Chondrocyte (in vitro differentiated cells): ENCODE measurements at regions not wholly inside any gene's neighbourhood (a gene's known extent, or its start where the extent isn't known, plus 50 kb on each side); places are given as distances from the start of the nearest gene placed in this dataset.
"Not testable (repeated sequence)": the region's sequence is repeated elsewhere in the genome, so short reads cannot be mapped to it uniquely, and the experiment has no call there.

Experiments
- DNase-seq: peaks from one replicate; pipeline ENCODE4 v3.0.0; 2021; ENCODE audit warnings: mixed read lengths, low spot score
- H3K27ac Mint-ChIP-seq: one replicate; pipeline ENCODE4 v1.8.0; 2021; ENCODE audit warnings: mild to moderate bottlenecking, moderate library complexity, mixed read lengths; ENCODE audit not compliant: unreplicated experiment
- H3K27me3 Mint-ChIP-seq: 2 replicates; pipeline ENCODE4 v1.8.0; 2021; ENCODE audit warnings: low read depth, mixed read lengths
- H3K36me3 Mint-ChIP-seq: 2 replicates; pipeline ENCODE4 v1.8.0; 2021; ENCODE audit warnings: low read depth, mixed read lengths
- H3K4me1 Mint-ChIP-seq: 2 replicates; pipeline ENCODE4 v1.8.0; 2021; ENCODE audit warnings: low read depth, mild to moderate bottlenecking, mixed read lengths
- H3K4me3 Mint-ChIP-seq: one replicate; pipeline ENCODE4 v1.8.0; 2021; ENCODE audit warnings: mild to moderate bottlenecking, moderate library complexity, mixed read lengths; ENCODE audit not compliant: unreplicated experiment
- H3K9me3 Mint-ChIP-seq: 2 replicates; pipeline ENCODE4 v1.8.0; 2021; ENCODE audit warnings: low read depth, mixed read lengths
- CTCF ChIP-seq: fragments of 200-600 bp; sonication (generic); IDR thresholded peaks from 2 replicates; pipeline ENCODE4 v1.5.0; 2021; ENCODE audit warnings: antibody characterized with exemption, mild to moderate bottlenecking, moderate library complexity

DNA sequence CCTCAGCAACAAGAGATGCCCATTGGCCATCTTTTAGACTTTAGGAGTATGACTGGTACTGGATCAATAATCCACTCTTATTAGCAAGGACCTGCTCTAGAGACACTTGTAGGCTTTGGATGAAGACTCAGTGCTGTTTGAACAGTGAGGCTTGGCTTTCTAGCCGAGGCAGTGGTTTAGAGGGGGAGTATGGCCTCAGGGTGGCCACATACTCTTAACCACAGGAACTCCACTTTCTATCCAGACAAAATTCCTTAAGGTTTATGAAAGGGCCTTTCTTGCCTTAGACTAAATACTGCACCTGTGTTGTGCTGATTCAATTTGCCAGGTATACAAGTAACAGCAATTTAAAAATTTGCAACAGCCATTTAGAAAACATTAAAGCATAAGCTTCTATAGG, 1046.3 kb downstream of the DIPK2A start:
- Mint-ChIP-seq H3K36me3 (no peaks in the 10 kb centered on the region), H3K4me3 (no peak overlapping the region), H3K4me1 (peaks cover 26% of the 10 kb centered on the region), H3K9me3 (no peaks in the 10 kb centered on the region), H3K27me3 (peaks cover 3% of the 10 kb centered on the region), H3K27ac (no peak overlapping the region)
- no peak for DNase-seq
- no peak for TF ChIP-seq CTCF

DNA sequence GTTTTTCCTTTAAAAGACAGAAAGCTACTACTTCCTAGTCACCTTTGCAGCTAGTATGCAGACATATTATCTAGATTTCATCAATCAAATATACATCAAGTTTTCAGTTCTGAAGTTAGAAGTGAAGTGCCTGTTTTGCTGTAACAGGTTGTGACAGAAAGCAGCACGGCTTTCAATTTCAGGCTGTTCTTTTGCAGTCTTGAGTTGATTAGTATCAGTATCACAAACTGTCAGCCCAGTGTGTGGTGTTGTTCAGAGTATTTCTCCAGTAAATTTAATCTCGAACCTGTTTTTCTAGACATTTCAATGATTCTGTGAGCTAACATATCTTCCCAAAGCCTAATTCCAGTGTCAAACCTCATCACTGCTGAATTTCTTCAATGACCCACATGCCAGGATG, 1050.8 kb downstream of the DIPK2A start:
- peaks cover 11% of the 10 kb centered on the region for H3K9me3 Mint-ChIP-seq
- no peak for DNase-seq
- no peak overlapping the region for H3K4me3 Mint-ChIP-seq
- peaks cover 3% of the 10 kb centered on the region for H3K27me3 Mint-ChIP-seq
- no peaks in the 10 kb centered on the region for H3K36me3 Mint-ChIP-seq
- no peak for TF ChIP-seq CTCF
- no peak overlapping the region for H3K27ac Mint-ChIP-seq
- H3K4me1 Mint-ChIP-seq = peaks cover 7% of the 10 kb centered on the region

DNA sequence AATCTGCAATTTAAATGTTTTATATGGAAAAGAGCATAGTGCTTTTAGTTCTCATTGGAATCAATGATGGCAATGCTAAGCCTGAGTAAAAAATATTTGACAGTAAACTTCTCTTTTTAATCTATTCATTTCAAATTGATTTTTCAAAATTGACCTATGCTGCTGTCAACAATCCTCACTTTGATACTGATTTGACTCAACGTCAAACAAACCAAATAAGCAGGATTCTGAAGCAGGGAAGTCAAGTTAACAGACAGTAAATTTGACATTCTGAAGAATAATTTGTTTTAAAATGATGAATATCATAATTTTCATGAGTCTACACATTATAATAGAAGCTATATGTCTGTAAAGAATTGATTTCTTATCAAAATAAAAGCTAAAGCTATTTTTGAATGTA, 1053.1 kb downstream of the DIPK2A start:
- H3K4me1 Mint-ChIP-seq = no peaks in the 10 kb centered on the region
- no peak overlapping the region for H3K27ac Mint-ChIP-seq
- TF ChIP-seq CTCF = no peak
- H3K27me3 Mint-ChIP-seq = peaks cover 3% of the 10 kb centered on the region
- H3K9me3 Mint-ChIP-seq = peaks cover 18% of the 10 kb centered on the region
- no peak for DNase-seq
- no peaks in the 10 kb centered on the region for H3K36me3 Mint-ChIP-seq
- H3K4me3 Mint-ChIP-seq = no peak overlapping the region

DNA sequence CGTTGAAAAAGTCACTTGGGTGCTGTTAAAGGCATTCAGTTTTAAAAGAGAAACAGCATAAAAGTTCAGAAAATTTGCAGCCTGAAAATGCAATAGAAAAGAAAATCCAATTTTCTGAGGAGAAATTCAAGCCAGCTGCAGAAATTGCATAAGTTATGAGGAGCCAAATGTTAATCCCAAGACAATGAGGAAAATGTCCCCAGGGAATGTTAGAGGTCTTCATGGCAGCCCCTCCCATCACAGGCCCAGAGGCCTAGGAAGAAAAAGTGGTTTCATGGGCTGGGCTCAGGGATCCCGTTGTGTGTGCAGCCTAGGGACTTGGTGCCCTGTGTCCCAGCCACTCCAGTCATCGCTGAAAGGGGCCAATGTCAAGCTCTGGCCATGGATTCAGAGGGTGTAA, 1055.6 kb downstream of the DIPK2A start:
- not testable (repeated sequence) for DNase-seq, H3K4me1 Mint-ChIP-seq, H3K27me3 Mint-ChIP-seq, H3K36me3 Mint-ChIP-seq, H3K27ac Mint-ChIP-seq, H3K4me3 Mint-ChIP-seq
- peaks cover 18% of the 10 kb centered on the region for H3K9me3 Mint-ChIP-seq

GRCh38 chr3:145032791-145033190, 1061.2 kb downstream of the DIPK2A start:
- H3K27me3 Mint-ChIP-seq = no peaks in the 10 kb centered on the region
- no peak for TF ChIP-seq CTCF
- H3K27ac Mint-ChIP-seq = no peak overlapping the region
- H3K4me1 Mint-ChIP-seq = no peaks in the 10 kb centered on the region
- no peaks in the 10 kb centered on the region for H3K36me3 Mint-ChIP-seq
- no peak for DNase-seq
- H3K4me3 Mint-ChIP-seq = no peak overlapping the region
- peaks cover 10% of the 10 kb centered on the region for H3K9me3 Mint-ChIP-seq

DNA sequence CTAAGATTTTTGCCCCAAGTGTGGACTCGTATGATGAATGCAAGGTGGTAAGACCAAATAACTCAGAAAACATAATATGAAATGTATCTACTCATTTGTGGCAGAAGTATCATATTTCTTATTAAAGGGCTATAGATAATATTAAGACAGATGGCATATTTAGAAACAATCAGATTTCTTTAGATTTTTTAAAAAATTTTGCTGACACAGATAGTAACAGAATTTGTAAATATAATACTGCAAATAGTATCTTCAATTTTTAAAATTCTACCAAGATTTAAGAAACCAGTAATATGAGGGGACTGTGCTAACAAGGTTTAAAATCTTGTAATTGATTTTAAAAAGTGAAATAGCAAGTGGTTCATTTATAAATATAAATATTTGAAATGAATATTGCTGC, 1064.1 kb downstream of the DIPK2A start:
- Mint-ChIP-seq H3K36me3 (no peaks in the 10 kb centered on the region), H3K27me3 (no peaks in the 10 kb centered on the region), H3K9me3 (peaks cover 3% of the 10 kb centered on the region), H3K27ac (no peak overlapping the region), H3K4me1 (no peaks in the 10 kb centered on the region), H3K4me3 (no peak overlapping the region)
- no peak for TF ChIP-seq CTCF
- DNase-seq = no peak

- H3K27ac Mint-ChIP-seq, H3K9me3 Mint-ChIP-seq, H3K4me3 Mint-ChIP-seq, H3K27me3 Mint-ChIP-seq, H3K36me3 Mint-ChIP-seq, H3K4me1 Mint-ChIP-seq, DNase-seq: not testable (repeated sequence)
Measured at GRCh38 chr3:145054055-145054454, 1082.4 kb downstream of the DIPK2A start.
